H7 (cell line): ENCODE measurements at regions not wholly inside any gene's neighbourhood (a gene's known extent, or its start where the extent isn't known, plus 50 kb on each side); places are given as distances from the start of the nearest gene placed in this dataset.

Source experiments
- DNase-seq: peaks from one replicate; pipeline ENCODE4 v3.0.0; 2012
- H3K27me3 ChIP-seq: 2 replicates; pipeline ENCODE4 v1.6.0; 2011; ENCODE audit warnings: mild to moderate bottlenecking, low read length; ENCODE audit not compliant: control insufficient read depth, insufficient read depth
- H3K36me3 ChIP-seq: replicated peaks from 2 replicates; pipeline ENCODE4 v1.5.1; 2011; ENCODE audit warnings: low read length; ENCODE audit not compliant: control insufficient read depth, insufficient read depth
- H3K4me3 ChIP-seq: 2 replicates; pipeline ENCODE4 v1.5.1; 2011; ENCODE audit warnings: low read depth, mild to moderate bottlenecking, control low read depth, low read length, moderate library complexity; ENCODE audit not compliant: insufficient read depth

- DNase-seq: no peak
- H3K4me3 ChIP-seq: no peak overlapping the region
- no peaks in the 10 kb centered on the region for H3K36me3 ChIP-seq
- H3K27me3 ChIP-seq: no peaks in the 10 kb centered on the region
Measured at GRCh38 chr6:88558981-88559380, 392.8 kb upstream of the CNR1 start.

DNA sequence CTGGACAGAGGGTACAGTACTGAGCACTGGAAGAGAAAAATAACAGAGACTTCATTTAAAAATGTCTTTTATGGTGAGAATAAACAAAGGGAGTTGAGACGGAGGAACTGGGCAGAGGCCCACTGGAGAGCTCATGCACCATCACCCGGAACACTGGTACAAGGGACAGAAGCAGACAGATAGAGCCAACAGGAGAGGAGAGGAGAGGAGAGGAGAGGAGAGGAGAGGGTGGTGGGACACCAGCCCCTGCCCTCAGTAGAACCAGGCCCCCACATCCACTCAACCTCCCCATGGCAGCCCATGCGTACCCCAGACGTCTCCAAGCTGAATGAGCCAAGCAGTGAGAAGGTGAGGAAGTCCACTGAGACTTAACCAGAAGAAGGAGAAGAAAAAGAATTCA lies 390.5 kb upstream of the CNR1 start:
- Histone ChIP-seq H3K4me3 (no peak overlapping the region), H3K36me3 (no peaks in the 10 kb centered on the region), H3K27me3 (no peaks in the 10 kb centered on the region)
- no peak for DNase-seq

DNA sequence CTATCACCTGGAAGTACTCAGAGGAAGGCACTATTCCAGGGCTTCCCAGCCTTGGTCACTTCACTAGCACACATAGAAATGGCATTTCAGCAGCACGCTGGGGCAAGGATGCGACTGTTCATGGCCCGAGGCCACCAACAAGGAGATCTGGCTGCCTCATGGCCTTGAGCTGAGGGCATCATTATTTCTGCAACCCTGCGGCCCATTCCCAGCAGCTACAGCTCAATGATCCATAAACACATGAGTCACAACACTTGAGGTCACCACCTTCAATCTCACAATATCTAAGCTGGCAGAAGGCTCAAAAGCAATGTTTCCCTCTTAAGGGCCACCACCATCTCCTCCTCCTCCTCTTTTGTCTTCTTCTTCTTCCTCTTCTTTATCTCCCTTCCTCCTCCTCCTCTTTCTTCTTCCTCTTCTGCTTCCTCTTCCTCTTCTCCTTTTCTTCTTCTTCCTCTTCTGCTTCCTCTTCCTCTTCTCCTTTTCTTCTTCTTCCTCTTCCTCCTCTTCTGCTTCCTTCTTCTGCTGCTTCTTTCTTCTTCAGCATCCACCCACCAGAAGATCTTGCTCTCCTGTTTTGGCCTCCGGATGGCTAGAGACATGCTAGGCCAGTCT lies 382.9 kb upstream of the CNR1 start:
- Histone ChIP-seq H3K36me3 (no peaks in the 10 kb centered on the region), H3K4me3 (no peak overlapping the region), H3K27me3 (no peaks in the 10 kb centered on the region)
- no peak for DNase-seq

DNA sequence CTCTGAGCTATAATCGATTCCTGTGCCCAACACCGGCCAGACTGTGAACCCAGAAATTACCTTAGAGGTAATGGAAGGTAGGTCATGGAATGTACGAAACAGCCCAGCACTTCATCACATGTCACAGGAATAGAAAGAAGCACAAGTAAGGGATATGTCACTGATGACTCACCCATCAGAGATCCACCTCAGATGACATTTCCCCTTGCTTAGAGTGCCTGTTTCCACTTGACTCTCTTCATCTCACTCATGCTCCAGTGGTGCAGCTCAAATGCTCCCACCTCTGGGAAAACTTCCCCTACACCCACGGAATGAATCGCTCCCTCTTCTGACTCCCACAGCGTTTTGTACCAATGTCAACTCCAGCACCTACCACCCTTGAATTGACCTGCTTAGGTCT lies 381.6 kb upstream of the CNR1 start:
- Histone ChIP-seq H3K4me3 (no peak overlapping the region), H3K27me3 (no peaks in the 10 kb centered on the region), H3K36me3 (no peaks in the 10 kb centered on the region)
- DNase-seq: no peak

DNA sequence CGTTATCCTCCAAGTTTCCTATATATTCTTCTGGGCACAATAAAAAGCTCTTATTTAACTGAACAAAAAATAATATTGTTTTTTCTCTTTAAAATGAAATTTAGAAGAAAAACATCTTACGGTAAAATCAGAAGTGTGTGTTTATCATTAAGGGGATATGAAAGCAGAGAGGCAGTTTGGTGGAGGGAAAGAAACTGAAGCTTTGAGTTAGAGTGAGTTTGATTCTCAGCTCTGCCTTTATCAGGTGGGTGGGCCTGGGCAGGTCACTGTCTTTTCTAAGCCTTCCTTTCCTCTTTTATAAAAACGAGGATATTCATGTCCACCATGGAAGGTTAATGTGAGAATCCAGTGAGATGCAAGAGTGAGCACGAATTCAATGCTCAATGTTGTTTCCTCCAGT lies 379.8 kb upstream of the CNR1 start:
- Histone ChIP-seq H3K4me3 (no peak overlapping the region), H3K27me3 (no peaks in the 10 kb centered on the region), H3K36me3 (no peaks in the 10 kb centered on the region)
- DNase-seq: no peak

DNA sequence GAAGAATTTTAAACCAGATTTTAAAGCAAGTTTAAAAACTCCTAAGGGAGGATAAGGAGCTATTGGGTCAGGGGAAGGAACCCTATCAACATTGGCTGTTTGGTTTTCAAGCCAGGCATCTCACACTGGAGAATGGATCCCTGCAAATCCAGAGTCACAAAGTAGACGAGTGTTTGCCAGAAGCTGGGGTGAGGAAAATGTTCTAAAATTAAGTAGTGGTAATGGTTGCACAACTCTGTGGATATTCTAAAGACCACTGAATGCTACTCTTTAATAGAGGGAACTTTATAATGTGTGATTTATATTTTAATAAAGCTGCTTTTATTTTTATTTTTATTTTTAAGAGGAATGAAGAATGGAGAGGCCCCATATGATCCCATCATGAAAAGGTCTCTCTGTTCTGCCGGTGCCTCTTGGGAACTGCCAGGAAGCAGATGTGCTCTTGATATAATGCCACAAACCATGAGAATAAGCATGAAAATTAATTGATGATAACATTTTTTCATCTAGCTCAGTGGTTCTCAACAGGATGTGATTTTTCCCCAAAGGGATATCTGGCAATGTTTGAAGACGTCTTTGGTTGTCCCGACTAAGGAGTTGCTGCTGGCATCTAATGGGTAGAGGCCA lies 379.0 kb upstream of the CNR1 start:
- H3K36me3 ChIP-seq: no peaks in the 10 kb centered on the region
- no peak for DNase-seq
- no peak overlapping the region for H3K4me3 ChIP-seq
- H3K27me3 ChIP-seq: no peaks in the 10 kb centered on the region

- DNase-seq: peak; percentile 16
- Histone ChIP-seq H3K27me3 (no peaks in the 10 kb centered on the region), H3K4me3 (no peak overlapping the region), H3K36me3 (no peaks in the 10 kb centered on the region)
Measured at GRCh38 chr6:88539295-88539764, 373.2 kb upstream of the CNR1 start.

DNA sequence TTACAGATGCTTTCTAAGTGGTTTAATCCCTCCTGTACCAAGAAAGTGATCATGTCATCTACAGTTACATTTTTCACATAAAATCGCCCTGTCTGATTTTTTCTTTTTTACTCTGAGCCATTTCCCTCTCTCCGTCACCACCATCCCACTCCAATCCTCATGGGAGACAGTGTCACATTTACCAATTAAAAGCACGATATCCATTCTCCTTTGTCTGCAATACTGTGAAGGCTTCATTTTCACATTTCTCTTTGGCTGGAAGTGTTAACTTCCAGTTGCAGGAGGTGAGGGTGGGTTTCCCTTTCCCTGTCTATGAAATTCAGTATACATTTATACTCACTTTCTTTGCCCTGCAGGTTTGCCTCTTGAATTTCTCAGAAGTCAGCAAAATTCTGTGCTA lies 372.7 kb upstream of the CNR1 start:
- Histone ChIP-seq H3K36me3 (no peaks in the 10 kb centered on the region), H3K4me3 (no peak overlapping the region), H3K27me3 (no peaks in the 10 kb centered on the region)
- DNase-seq: no peak

- Histone ChIP-seq H3K27me3 (no peaks in the 10 kb centered on the region), H3K36me3 (no peaks in the 10 kb centered on the region), H3K4me3 (no peak overlapping the region)
- DNase-seq: peak; percentile 59
Measured at GRCh38 chr6:88538130-88538706, 372.1 kb upstream of the CNR1 start.

DNA sequence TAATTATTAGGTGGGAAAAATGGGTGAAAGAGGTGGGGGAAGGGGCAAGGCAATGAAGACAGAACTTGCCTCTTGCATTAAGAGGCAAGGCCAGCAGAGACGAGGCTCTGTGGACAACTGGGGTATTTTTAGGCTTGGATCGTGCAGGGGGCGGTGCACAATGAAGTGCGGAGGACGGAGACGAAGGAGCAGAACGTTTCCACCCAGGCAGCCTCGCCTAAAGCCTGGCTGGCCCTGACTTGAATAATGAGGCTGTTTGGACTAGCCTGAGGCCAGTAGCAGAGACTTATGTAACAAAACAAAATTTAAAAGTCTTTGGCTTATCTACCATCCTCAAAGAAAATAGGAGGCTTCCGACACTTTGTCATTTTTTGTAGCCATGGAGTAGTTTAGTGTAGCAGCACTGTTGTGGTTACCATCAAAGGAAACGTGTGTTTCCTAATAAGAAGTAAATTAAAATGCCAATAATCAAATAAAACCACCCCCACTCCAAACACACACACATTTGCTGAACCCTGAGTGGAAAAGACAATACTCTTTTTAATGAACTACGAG lies 370.0 kb upstream of the CNR1 start:
- no peaks in the 10 kb centered on the region for H3K36me3 ChIP-seq
- DNase-seq: no peak

DNA sequence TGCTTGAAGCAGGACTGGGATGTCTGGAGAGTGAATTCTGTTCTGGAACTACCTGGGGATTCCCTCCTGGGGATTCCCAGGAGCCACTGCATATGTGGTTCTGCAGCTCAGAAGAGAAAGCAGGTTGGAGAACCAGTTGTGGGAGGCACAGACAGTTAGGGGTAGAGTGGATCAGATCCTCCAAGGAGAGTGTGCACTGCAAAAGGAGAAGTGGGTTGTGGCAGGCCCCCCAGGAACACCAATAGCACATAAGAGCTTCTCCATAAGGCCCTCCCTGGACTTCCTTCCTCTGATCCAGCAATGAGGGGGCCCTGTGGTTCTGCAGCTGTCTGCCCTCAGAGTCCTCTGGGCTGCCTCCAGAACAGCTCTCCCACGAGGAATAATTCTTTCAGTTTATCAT lies 369.2 kb upstream of the CNR1 start:
- H3K27me3 ChIP-seq: no peaks in the 10 kb centered on the region

More for the DNA sequence above, 370.0 kb upstream of the CNR1 start:
- Histone ChIP-seq H3K27me3 (no peaks in the 10 kb centered on the region), H3K4me3 (no peak overlapping the region)

DNA sequence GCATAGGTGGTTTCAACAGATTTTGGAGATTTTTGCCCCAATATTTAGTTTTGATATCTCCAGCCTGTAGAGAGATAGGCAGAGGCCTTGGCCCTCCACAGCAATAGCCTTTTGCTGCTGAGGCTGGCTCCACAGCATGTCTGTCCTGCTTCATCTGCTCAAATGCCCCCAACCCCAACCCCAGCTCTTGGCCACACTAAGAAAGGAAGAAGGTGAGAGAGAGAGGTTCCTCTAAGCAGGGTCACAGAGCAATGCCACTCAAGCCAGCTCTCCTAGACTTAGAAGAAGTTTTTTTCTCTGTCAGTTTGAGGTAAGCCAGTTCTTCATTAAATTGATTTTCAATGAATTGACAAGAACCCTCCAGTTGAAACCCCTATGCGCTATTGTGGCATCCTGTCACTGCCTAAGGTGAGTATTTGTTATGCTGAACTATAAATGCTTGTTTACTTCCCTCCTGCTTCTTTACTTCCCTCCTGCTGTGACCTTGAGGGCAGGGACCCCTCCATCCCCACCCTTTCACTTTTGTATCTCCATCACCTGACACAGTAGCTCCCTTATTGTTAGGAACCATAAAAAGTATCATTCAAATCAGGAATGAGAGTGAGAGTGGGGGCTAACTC lies 366.2 kb upstream of the CNR1 start:
- Histone ChIP-seq H3K36me3 (no peaks in the 10 kb centered on the region), H3K27me3 (no peaks in the 10 kb centered on the region), H3K4me3 (no peak overlapping the region)
- DNase-seq: no peak

More for the DNA sequence above, 369.2 kb upstream of the CNR1 start:
- no peak overlapping the region for H3K4me3 ChIP-seq
- no peak for DNase-seq
- H3K36me3 ChIP-seq: no peaks in the 10 kb centered on the region

DNA sequence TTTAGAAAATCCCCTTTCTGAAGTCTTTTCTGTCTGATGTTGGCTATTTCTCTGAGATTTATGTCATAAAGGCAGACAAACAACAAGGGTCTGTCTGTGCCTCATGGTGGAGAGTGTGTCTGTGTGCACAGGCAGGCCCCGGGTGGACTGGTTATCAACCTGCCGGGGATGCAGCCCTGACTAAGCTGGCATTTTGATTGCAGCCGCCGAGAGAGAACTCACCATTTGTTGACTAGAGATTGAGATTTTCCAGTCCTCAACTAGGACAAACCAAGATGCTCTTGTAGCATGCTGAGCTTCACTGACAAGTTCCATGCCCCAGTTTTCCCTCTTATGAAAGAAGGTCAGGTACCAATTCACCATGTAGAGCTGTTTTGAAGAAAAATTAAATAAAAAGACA lies 363.6 kb upstream of the CNR1 start:
- Histone ChIP-seq H3K36me3 (no peaks in the 10 kb centered on the region), H3K4me3 (no peak overlapping the region), H3K27me3 (no peaks in the 10 kb centered on the region)
- no peak for DNase-seq

DNA sequence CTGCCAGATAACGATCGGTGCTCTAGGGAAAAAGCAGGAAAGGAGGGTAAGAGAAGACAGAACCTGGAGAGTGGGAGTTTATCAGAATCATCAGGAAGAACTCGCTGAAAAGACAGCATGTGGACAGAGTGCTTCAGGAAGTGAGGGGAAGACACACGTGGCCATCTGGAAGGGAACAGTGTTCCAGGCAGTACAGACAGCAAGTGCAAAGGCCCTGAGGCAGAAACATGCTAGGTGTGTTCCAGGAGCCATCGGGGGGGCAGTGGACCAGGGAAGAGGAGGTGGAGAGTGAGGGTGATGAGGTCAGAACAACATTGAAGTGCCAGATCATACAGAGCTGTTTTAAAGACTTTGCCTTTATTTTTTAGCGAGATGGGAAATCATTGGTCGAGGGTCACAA lies 354.3 kb upstream of the CNR1 start:
- no peak for DNase-seq
- no peaks in the 10 kb centered on the region for H3K27me3 ChIP-seq
- no peaks in the 10 kb centered on the region for H3K36me3 ChIP-seq
- no peak overlapping the region for H3K4me3 ChIP-seq

- Histone ChIP-seq H3K27me3 (no peaks in the 10 kb centered on the region), H3K4me3 (no peak overlapping the region), H3K36me3 (no peaks in the 10 kb centered on the region)
- no peak for DNase-seq
Measured at GRCh38 chr6:88520017-88520338, 353.8 kb upstream of the CNR1 start.
